ENCODE measurements at regions not wholly inside any gene's neighbourhood (a gene's known extent, or its start where the extent isn't known, plus 50 kb on each side); places are given as distances from the start of the nearest gene placed in this dataset.

- POLR2A ChIA-PET (ENCODE audit: low non-redundant PET): no interaction called here
- CTCF ChIA-PET: interaction anchor here (0.7 kb wide), 1 partner anchor 571 kb away, joined by 4 read pairs; no protein-coding TSS in a partner anchor
- no peak for TF ChIP-seq CTCF (conservative IDR thresholded peaks at IDR 0.05; ENCODE audit: low read depth)
- H3K27ac ChIP-seq: peak overlapping the region; percentile 35; the same call in 1 of the 2 replicates
- DNase-seq (ENCODE audit: low spot score): no peak
Observed at GRCh38 chr7:40921589-40922315, 781.1 kb downstream of the INHBA start.

GRCh38 chr7:40918701-40919271, 784.0 kb downstream of the SUGCT start:
- no peak overlapping the region for H3K27ac ChIP-seq
- no peak for TF ChIP-seq CTCF (conservative IDR thresholded peaks at IDR 0.05; ENCODE audit: low read depth)
- ChIA-PET POLR2A (ENCODE audit: low non-redundant PET) (no interaction called here), CTCF (no interaction called here)
- peak; percentile 16 for DNase-seq (ENCODE audit: low spot score)

- CTCF ChIA-PET: no interaction called here
- H3K27ac ChIP-seq: no peak overlapping the region
- POLR2A ChIA-PET (ENCODE audit: low non-redundant PET): no interaction called here
- no peak for DNase-seq (ENCODE audit: low spot score)
- no peak for TF ChIP-seq CTCF (conservative IDR thresholded peaks at IDR 0.05; ENCODE audit: low read depth)
Observed at GRCh38 chr7:40916813-40917212, 782.0 kb downstream of the SUGCT start.

- no peak for DNase-seq (ENCODE audit: low spot score)
- H3K27ac ChIP-seq: no peak overlapping the region
- TF ChIP-seq CTCF (conservative IDR thresholded peaks at IDR 0.05; ENCODE audit: low read depth): no peak
- CTCF ChIA-PET: no interaction called here
- POLR2A ChIA-PET (ENCODE audit: low non-redundant PET): no interaction called here
Observed at GRCh38 chr7:40915071-40915470, 780.3 kb downstream of the SUGCT start.
